ENCODE measurements at regions not wholly inside any gene's neighbourhood (a gene's known extent, or its start where the extent isn't known, plus 50 kb on each side); places are given as distances from the start of the nearest gene placed in this dataset.

GRCh38 chr16:35310999-35311398, 1851.6 kb downstream of the TP53TG3F start:
- no peak for DNase-seq
- H3K27ac ChIP-seq (ENCODE audit: low read depth in 1 of 2, low read length in 1 of 2), result no peak overlapping the region
- no peaks in the 10 kb centered on the region for H3K36me3 ChIP-seq (ENCODE audit: control insufficient read depth in 4 of 4, insufficient read depth in 4 of 4, low read length in 4 of 4)
- no peaks in the 10 kb centered on the region for H3K27me3 ChIP-seq (ENCODE audit: control insufficient read depth in 3 of 3, insufficient read depth in 3 of 3, low read length in 2 of 3)
- no peak for ATAC-seq (ENCODE audit: insufficient read depth, low FRiP score)
- H3K9ac ChIP-seq (ENCODE audit: insufficient read depth in 1 of 2, low read length in 2 of 2), result no peak overlapping the region
- no peak for TF ChIP-seq CTCF (IDR thresholded peaks at IDR 0.05; ENCODE audit: control extremely low read depth, extremely low read depth)
- H3K4me3 ChIP-seq, result no peak overlapping the region
- H3K4me1 ChIP-seq (ENCODE audit: control insufficient read depth in 5 of 5, insufficient read depth in 5 of 5, low read length in 5 of 5), result no peaks in the 10 kb centered on the region
- WGBS, 2 donors, result 72 to 75% methylated on average over 3 of the region's 3 CpGs
- H3K9me3 ChIP-seq (ENCODE audit: control insufficient read depth in 4 of 4, insufficient read depth in 3 of 4, low read length in 3 of 4), result peaks cover 0 to 34% (median 13%) of the 10 kb centered on the region in 4 donors

GRCh38 chr16:35311475-35311874, 1852.1 kb downstream of the TP53TG3F start:
- H3K4me3 ChIP-seq, result no peak overlapping the region
- no peak for DNase-seq
- no peak overlapping the region for H3K9ac ChIP-seq (ENCODE audit: insufficient read depth in 1 of 2, low read length in 2 of 2)
- H3K9me3 ChIP-seq (ENCODE audit: control insufficient read depth in 4 of 4, insufficient read depth in 3 of 4, low read length in 3 of 4), result peaks cover 0 to 37% (median 13%) of the 10 kb centered on the region in 4 donors
- WGBS, 2 donors, result 67 to 68% methylated on average over 10 of the region's 10 CpGs
- no peak for ATAC-seq (ENCODE audit: insufficient read depth, low FRiP score)
- no peaks in the 10 kb centered on the region for H3K36me3 ChIP-seq (ENCODE audit: control insufficient read depth in 4 of 4, insufficient read depth in 4 of 4, low read length in 4 of 4)
- H3K27me3 ChIP-seq (ENCODE audit: control insufficient read depth in 3 of 3, insufficient read depth in 3 of 3, low read length in 2 of 3), result no peaks in the 10 kb centered on the region
- TF ChIP-seq CTCF (IDR thresholded peaks at IDR 0.05; ENCODE audit: control extremely low read depth, extremely low read depth), result no peak
- no peak overlapping the region for H3K27ac ChIP-seq (ENCODE audit: low read depth in 1 of 2, low read length in 1 of 2)
- H3K4me1 ChIP-seq (ENCODE audit: control insufficient read depth in 5 of 5, insufficient read depth in 5 of 5, low read length in 5 of 5), result no peaks in the 10 kb centered on the region

GRCh38 chr16:35314298-35314697, 1854.9 kb downstream of the TP53TG3F start:
- WGBS, 2 donors, result 43 to 50% methylated on average over 3 of the region's 3 CpGs
- H3K4me1 ChIP-seq (ENCODE audit: control insufficient read depth in 5 of 5, insufficient read depth in 5 of 5, low read length in 5 of 5), result no peaks in the 10 kb centered on the region
- no peak for ATAC-seq (ENCODE audit: insufficient read depth, low FRiP score)
- H3K27ac ChIP-seq (ENCODE audit: low read depth in 1 of 2, low read length in 1 of 2), result no peak overlapping the region
- H3K4me3 ChIP-seq, result no peak overlapping the region
- peaks cover 0 to 32% (median 12%) of the 10 kb centered on the region in 4 donors for H3K9me3 ChIP-seq (ENCODE audit: control insufficient read depth in 4 of 4, insufficient read depth in 3 of 4, low read length in 3 of 4)
- H3K27me3 ChIP-seq (ENCODE audit: control insufficient read depth in 3 of 3, insufficient read depth in 3 of 3, low read length in 2 of 3), result no peaks in the 10 kb centered on the region
- no peaks in the 10 kb centered on the region for H3K36me3 ChIP-seq (ENCODE audit: control insufficient read depth in 4 of 4, insufficient read depth in 4 of 4, low read length in 4 of 4)
- no peak for DNase-seq
- TF ChIP-seq CTCF (IDR thresholded peaks at IDR 0.05; ENCODE audit: control extremely low read depth, extremely low read depth), result no peak
- no peak overlapping the region for H3K9ac ChIP-seq (ENCODE audit: insufficient read depth in 1 of 2, low read length in 2 of 2)

GRCh38 chr16:35319536-35320192, 1860.3 kb downstream of the TP53TG3F start:
- H3K4me3 ChIP-seq, result no peak overlapping the region
- no peak overlapping the region for H3K9ac ChIP-seq (ENCODE audit: insufficient read depth in 1 of 2, low read length in 2 of 2)
- ATAC-seq (ENCODE audit: insufficient read depth, low FRiP score), result no peak
- peaks cover 0 to 27% (median 5%) of the 10 kb centered on the region in 4 donors for H3K9me3 ChIP-seq (ENCODE audit: control insufficient read depth in 4 of 4, insufficient read depth in 3 of 4, low read length in 3 of 4)
- TF ChIP-seq CTCF (IDR thresholded peaks at IDR 0.05; ENCODE audit: control extremely low read depth, extremely low read depth), result no peak
- no peaks in the 10 kb centered on the region for H3K4me1 ChIP-seq (ENCODE audit: control insufficient read depth in 5 of 5, insufficient read depth in 5 of 5, low read length in 5 of 5)
- H3K27ac ChIP-seq (ENCODE audit: low read depth in 1 of 2, low read length in 1 of 2), result no peak overlapping the region
- H3K27me3 ChIP-seq (ENCODE audit: control insufficient read depth in 3 of 3, insufficient read depth in 3 of 3, low read length in 2 of 3), result no peaks in the 10 kb centered on the region
- no peak for DNase-seq
- WGBS, 2 donors, result 73 to 79% methylated on average over 2 of the region's 2 CpGs
- no peaks in the 10 kb centered on the region for H3K36me3 ChIP-seq (ENCODE audit: control insufficient read depth in 4 of 4, insufficient read depth in 4 of 4, low read length in 4 of 4)
